HG03039 (cell line): ENCODE measurements at regions not wholly inside any gene's neighbourhood (a gene's known extent, or its start where the extent isn't known, plus 50 kb on each side); places are given as distances from the start of the nearest gene placed in this dataset.

Experiments
- ATAC-seq: cut with Tn5 transposase; IDR thresholded peaks from one replicate; pipeline ENCODE4 v1.9.1; 2021; ENCODE audit warnings: mild to moderate bottlenecking, moderate library complexity; ENCODE audit not compliant: unreplicated experiment

- ATAC-seq, result no peak
Observed at GRCh38 chr2:225097035-225097434, 54.8 kb upstream of the DOCK10 start.
